ENCODE measurements at regions not wholly inside any gene's neighbourhood (a gene's known extent, or its start where the extent isn't known, plus 50 kb on each side); places are given as distances from the start of the nearest gene placed in this dataset.

DNA sequence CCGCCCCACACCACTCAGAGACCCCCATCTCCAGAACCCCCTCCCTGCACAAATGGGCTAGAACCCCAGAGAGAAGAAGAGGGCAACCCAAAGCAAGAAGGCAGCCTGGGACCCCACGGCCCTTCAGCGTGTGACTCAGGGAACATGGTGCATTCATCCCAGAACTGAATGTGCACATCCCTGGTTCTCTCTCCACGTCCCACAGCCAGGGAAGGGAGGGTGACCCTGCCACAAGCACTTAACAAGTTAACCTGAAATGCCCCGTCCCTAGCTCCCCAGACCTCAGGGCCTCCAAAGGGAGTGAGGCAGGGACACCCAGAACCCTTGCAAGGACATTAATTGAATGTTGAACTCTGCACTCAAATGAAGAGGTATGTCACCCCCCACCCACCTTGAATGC is 202.5 kb upstream of the TNRC6C start:
- no peak for TF ChIP-seq POLR2A (IDR thresholded peaks at IDR 0.05; ENCODE audit: low read depth)
- TF ChIP-seq, protein P1, sequence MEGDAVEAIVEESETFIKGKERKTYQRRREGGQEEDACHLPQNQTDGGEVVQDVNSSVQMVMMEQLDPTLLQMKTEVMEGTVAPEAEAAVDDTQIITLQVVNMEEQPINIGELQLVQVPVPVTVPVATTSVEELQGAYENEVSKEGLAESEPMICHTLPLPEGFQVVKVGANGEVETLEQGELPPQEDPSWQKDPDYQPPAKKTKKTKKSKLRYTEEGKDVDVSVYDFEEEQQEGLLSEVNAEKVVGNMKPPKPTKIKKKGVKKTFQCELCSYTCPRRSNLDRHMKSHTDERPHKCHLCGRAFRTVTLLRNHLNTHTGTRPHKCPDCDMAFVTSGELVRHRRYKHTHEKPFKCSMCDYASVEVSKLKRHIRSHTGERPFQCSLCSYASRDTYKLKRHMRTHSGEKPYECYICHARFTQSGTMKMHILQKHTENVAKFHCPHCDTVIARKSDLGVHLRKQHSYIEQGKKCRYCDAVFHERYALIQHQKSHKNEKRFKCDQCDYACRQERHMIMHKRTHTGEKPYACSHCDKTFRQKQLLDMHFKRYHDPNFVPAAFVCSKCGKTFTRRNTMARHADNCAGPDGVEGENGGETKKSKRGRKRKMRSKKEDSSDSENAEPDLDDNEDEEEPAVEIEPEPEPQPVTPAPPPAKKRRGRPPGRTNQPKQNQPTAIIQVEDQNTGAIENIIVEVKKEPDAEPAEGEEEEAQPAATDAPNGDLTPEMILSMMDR (IDR thresholded peaks at IDR 0.05): no peak
